ENCODE measurements at regions not wholly inside any gene's neighbourhood (a gene's known extent, or its start where the extent isn't known, plus 50 kb on each side); places are given as distances from the start of the nearest gene placed in this dataset.

GRCh38 chrX:74085642-74086236 is 218.2 kb upstream of the ZCCHC13 start:
- TF ChIP-seq, protein P1, sequence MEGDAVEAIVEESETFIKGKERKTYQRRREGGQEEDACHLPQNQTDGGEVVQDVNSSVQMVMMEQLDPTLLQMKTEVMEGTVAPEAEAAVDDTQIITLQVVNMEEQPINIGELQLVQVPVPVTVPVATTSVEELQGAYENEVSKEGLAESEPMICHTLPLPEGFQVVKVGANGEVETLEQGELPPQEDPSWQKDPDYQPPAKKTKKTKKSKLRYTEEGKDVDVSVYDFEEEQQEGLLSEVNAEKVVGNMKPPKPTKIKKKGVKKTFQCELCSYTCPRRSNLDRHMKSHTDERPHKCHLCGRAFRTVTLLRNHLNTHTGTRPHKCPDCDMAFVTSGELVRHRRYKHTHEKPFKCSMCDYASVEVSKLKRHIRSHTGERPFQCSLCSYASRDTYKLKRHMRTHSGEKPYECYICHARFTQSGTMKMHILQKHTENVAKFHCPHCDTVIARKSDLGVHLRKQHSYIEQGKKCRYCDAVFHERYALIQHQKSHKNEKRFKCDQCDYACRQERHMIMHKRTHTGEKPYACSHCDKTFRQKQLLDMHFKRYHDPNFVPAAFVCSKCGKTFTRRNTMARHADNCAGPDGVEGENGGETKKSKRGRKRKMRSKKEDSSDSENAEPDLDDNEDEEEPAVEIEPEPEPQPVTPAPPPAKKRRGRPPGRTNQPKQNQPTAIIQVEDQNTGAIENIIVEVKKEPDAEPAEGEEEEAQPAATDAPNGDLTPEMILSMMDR (conservative IDR thresholded peaks at IDR 0.05 in 1 of 2, IDR thresholded peaks at IDR 0.05 in 1 of 2; ENCODE audit: low read depth in 1 of 2, low read length in 2 of 2), result no peak
- TF ChIP-seq EZH2 (IDR thresholded peaks at IDR 0.05; ENCODE audit: low read length, missing control alignments), result no peak
